ENCODE measurements at regions not wholly inside any gene's neighbourhood (a gene's known extent, or its start where the extent isn't known, plus 50 kb on each side); places are given as distances from the start of the nearest gene placed in this dataset.

- Histone ChIP-seq H3K27me3 (ENCODE audit: insufficient read depth in 3 of 3, low read length in 2 of 3) (no peaks in the 10 kb centered on the region), H3K4me3 (no peak overlapping the region), H3K9me3 (no peaks in the 10 kb centered on the region), H3K36me3 (ENCODE audit: insufficient read depth in 1 of 2, low read depth in 1 of 2) (no peaks in the 10 kb centered on the region), H3K4me1 (no peaks in the 10 kb centered on the region), H3K27ac (no peak overlapping the region)
- no peak for DNase-seq
- no peak for ATAC-seq
- intact Hi-C loops (cut with DNase I), result no loop called here
- TF ChIP-seq, protein P1, sequence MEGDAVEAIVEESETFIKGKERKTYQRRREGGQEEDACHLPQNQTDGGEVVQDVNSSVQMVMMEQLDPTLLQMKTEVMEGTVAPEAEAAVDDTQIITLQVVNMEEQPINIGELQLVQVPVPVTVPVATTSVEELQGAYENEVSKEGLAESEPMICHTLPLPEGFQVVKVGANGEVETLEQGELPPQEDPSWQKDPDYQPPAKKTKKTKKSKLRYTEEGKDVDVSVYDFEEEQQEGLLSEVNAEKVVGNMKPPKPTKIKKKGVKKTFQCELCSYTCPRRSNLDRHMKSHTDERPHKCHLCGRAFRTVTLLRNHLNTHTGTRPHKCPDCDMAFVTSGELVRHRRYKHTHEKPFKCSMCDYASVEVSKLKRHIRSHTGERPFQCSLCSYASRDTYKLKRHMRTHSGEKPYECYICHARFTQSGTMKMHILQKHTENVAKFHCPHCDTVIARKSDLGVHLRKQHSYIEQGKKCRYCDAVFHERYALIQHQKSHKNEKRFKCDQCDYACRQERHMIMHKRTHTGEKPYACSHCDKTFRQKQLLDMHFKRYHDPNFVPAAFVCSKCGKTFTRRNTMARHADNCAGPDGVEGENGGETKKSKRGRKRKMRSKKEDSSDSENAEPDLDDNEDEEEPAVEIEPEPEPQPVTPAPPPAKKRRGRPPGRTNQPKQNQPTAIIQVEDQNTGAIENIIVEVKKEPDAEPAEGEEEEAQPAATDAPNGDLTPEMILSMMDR (IDR thresholded peaks at IDR 0.05), result no peak
- WGBS, 3 donors, result 93 to 98% (median 94%) methylated on average over 3 of the region's 3 CpGs
Observed at GRCh38 chr4:126616795-126617194, 1016.0 kb upstream of the INTU start.

DNA sequence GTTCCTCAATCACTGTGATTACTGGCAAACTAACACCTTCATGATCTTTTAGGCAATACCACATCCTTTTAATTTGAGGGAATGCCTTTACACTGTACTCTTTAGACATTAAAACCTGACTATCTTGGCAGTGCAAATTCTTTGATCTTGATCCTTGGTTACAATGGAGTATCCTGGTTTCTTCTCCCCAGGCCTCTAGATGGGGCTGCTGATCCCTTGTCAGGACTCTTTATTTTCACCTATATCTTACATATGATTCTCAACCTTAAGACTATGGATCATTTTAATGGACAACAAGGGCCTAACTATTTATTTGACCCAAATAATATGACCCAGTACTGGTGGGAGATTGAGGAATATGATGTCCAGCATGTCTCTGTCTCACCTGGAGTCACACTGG, 1005.5 kb upstream of the INTU start:
- H3K4me3 ChIP-seq, result no peak overlapping the region
- no peaks in the 10 kb centered on the region for H3K36me3 ChIP-seq (ENCODE audit: insufficient read depth in 1 of 2, low read depth in 1 of 2)
- DNase-seq (no peak), ATAC-seq (no peak)
- no peaks in the 10 kb centered on the region for H3K4me1 ChIP-seq
- intact Hi-C loops (cut with DNase I), result no loop called here
- H3K9me3 ChIP-seq, result no peaks in the 10 kb centered on the region
- no peaks in the 10 kb centered on the region for H3K27me3 ChIP-seq (ENCODE audit: insufficient read depth in 3 of 3, low read length in 2 of 3)
- H3K27ac ChIP-seq, result no peak overlapping the region
- TF ChIP-seq, protein P1 (IDR thresholded peaks at IDR 0.05), result no peak

DNA sequence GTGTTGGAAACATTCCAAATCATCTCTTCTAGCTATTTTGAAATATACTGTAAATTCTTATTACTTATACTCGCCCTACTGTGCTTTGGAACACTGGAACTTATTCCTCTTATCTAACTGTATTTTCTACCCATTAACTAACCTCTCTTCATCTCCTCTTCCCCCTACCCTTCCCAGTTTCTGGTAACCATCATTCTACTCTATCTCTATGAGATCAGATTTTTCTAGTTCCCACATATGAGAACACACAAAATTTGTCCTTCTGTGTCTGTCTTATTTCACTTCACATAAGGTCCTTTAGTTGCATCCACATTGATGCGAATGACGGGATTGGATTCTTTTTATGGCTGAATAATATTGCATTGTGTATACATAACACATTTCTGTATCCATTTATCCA, 1003.8 kb upstream of the INTU start:
- TF ChIP-seq, protein P1 (IDR thresholded peaks at IDR 0.05), result no peak
- Histone ChIP-seq H3K36me3 (ENCODE audit: insufficient read depth in 1 of 2, low read depth in 1 of 2) (no peaks in the 10 kb centered on the region), H3K4me1 (no peaks in the 10 kb centered on the region), H3K27ac (no peak overlapping the region), H3K9me3 (no peaks in the 10 kb centered on the region), H3K27me3 (ENCODE audit: insufficient read depth in 3 of 3, low read length in 2 of 3) (no peaks in the 10 kb centered on the region), H3K4me3 (no peak overlapping the region)
- DNase-seq (no peak), ATAC-seq (no peak)
- WGBS, 3 donors, result 93 to 94% (median 93%) methylated on average over 3 of the region's 3 CpGs
- intact Hi-C loops (cut with DNase I), result no loop called here

DNA sequence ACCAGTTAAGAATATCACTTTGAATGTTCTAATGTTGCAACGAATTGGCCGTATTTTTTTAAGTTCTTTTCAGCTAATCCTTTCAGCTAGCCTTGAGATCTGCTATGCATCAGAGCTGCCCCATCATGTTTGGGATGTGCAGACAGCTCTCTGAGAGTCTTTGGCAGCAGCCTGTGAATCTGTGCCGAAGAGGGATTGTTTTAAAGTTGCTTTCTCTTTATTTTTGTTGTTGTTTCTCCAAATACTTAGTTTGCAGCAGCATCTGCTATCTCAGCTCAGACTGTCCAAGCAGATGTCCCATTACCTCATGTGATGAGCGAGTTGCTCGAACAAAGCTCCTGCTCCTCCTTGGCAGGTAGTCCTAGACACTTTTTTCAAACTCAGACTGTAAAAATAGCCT, 1002.5 kb upstream of the INTU start:
- Histone ChIP-seq H3K4me3 (no peak overlapping the region), H3K4me1 (no peaks in the 10 kb centered on the region), H3K27ac (no peak overlapping the region), H3K27me3 (ENCODE audit: insufficient read depth in 3 of 3, low read length in 2 of 3) (no peaks in the 10 kb centered on the region), H3K36me3 (ENCODE audit: insufficient read depth in 1 of 2, low read depth in 1 of 2) (no peaks in the 10 kb centered on the region), H3K9me3 (no peaks in the 10 kb centered on the region)
- TF ChIP-seq, protein P1 (IDR thresholded peaks at IDR 0.05), result no peak
- WGBS, 3 donors, result 24 to 26% (median 25%) methylated on average over 5 of the region's 5 CpGs
- ATAC-seq (no peak), DNase-seq (no peak)
- intact Hi-C loops (cut with DNase I), result no loop called here

GRCh38 chr4:126633306-126633705, 999.5 kb upstream of the INTU start:
- no peak overlapping the region for H3K27ac ChIP-seq
- no peak overlapping the region for H3K4me3 ChIP-seq
- WGBS, 3 donors, result 54 to 77% (median 59%) methylated on average over 2 of the region's 2 CpGs
- no peaks in the 10 kb centered on the region for H3K36me3 ChIP-seq (ENCODE audit: insufficient read depth in 1 of 2, low read depth in 1 of 2)
- ATAC-seq (no peak), DNase-seq (no peak)
- TF ChIP-seq, protein P1 (IDR thresholded peaks at IDR 0.05), result no peak
- H3K27me3 ChIP-seq (ENCODE audit: insufficient read depth in 3 of 3, low read length in 2 of 3), result no peaks in the 10 kb centered on the region
- H3K4me1 ChIP-seq, result no peaks in the 10 kb centered on the region
- intact Hi-C loops (cut with DNase I), result no loop called here
- no peaks in the 10 kb centered on the region for H3K9me3 ChIP-seq

Measured in psoas muscle (tissue), 7 donors.